BLaER1 (cell line): ENCODE measurements at regions not wholly inside any gene's neighbourhood (a gene's known extent, or its start where the extent isn't known, plus 50 kb on each side); places are given as distances from the start of the nearest gene placed in this dataset.
A peak's percentile ranks its signal among the peaks of the same experiment; 100 is the strongest.

Experiments used
- H3K27ac ChIP-seq: shearing (Covaris generic); formaldehyde crosslinking; 2 replicates; pipeline ENCODE4 v1.8.1; 2022
- H3K27me3 ChIP-seq: shearing (Covaris generic); formaldehyde crosslinking; 2 replicates; pipeline ENCODE4 v1.8.1; 2022
- H3K36me3 ChIP-seq: shearing (Covaris generic); formaldehyde crosslinking; 2 replicates; pipeline ENCODE4 v1.8.1; 2022
- H3K4me1 ChIP-seq: shearing (Covaris generic); formaldehyde crosslinking; 2 replicates; pipeline ENCODE4 v1.8.1; 2022
- H3K4me2 ChIP-seq: shearing (Covaris generic); formaldehyde crosslinking; 2 replicates; pipeline ENCODE4 v1.8.1; 2022
- H3K4me3 ChIP-seq: shearing (Covaris generic); formaldehyde crosslinking; 2 replicates; pipeline ENCODE4 v1.8.1; 2022
- H3K9ac ChIP-seq: shearing (Covaris generic); formaldehyde crosslinking; 2 replicates; pipeline ENCODE4 v1.8.1; 2022
- H3K9me3 ChIP-seq: shearing (Covaris generic); formaldehyde crosslinking; 2 replicates; pipeline ENCODE4 v1.8.1; 2022
- H4K20me1 ChIP-seq: shearing (Covaris generic); formaldehyde crosslinking; 2 replicates; pipeline ENCODE4 v1.8.1; 2022
- Cebpa-rat ChIP-seq: shearing (Covaris generic); IDR thresholded peaks from 2 replicates; pipeline ENCODE4 v1.8.1; 2022

DNA sequence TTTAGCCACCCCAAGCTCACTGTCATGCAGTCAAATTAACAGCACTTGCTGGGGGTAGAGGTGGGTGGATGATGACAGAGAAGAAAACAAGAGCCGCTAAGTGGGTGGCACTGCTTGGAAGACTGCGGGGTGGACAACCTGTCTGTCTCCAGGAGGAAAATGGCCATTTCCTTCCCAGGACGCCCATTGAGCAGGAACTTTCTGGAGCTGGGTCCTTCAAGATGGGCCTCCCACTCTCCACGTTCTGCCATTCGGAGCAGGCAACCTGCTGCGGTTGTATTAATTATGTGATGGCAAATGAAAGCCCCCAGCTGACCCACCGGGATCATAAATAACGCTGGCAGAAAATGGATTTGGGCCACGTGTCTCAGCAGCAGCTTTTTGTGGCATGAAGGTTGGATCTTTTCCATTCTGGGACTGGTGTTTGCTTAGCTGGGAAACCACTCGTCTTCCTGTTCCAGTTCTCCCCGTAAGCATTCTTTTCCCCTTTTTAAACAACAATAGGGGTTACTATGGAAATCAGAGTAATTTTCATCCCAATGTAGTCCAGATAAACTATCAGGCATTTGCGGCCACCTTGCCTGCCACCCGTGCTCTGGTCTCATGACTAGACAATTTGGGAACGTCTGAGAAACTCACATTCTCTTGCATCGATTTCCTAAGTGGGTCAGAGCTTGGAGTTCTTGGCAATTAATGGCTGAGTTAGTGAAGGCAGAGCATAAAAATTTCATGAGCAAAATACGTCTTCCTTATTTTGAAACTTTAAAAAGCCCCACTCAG lies 215.5 kb downstream of the ANKRD60 start:
- Histone ChIP-seq H3K9ac (no peak overlapping the region), H3K27ac (no peak overlapping the region), H3K27me3 (no peaks in the 10 kb centered on the region), H3K4me1 (peaks cover 31% of the 10 kb centered on the region), H3K4me3 (no peak overlapping the region), H4K20me1 (no peaks in the 10 kb centered on the region), H3K4me2 (no peak overlapping the region), H3K36me3 (no peaks in the 10 kb centered on the region), H3K9me3 (no peaks in the 10 kb centered on the region)
- no peak for TF ChIP-seq Cebpa-rat

GRCh38 chr20:58011947-58012610 lies 216.4 kb downstream of the ANKRD60 start:
- H3K9me3 ChIP-seq: no peaks in the 10 kb centered on the region
- H3K9ac ChIP-seq: no peak overlapping the region
- no peaks in the 10 kb centered on the region for H3K36me3 ChIP-seq
- no peak overlapping the region for H3K27ac ChIP-seq
- H3K27me3 ChIP-seq: no peaks in the 10 kb centered on the region
- peaks cover 25% of the 10 kb centered on the region for H3K4me1 ChIP-seq
- H4K20me1 ChIP-seq: no peaks in the 10 kb centered on the region
- TF ChIP-seq Cebpa-rat: no peak
- no peak overlapping the region for H3K4me2 ChIP-seq
- no peak overlapping the region for H3K4me3 ChIP-seq

- no peaks in the 10 kb centered on the region for H3K27me3 ChIP-seq
- H3K4me3 ChIP-seq: no peak overlapping the region
- H3K4me1 ChIP-seq: peaks cover 32% of the 10 kb centered on the region
- TF ChIP-seq Cebpa-rat: no peak
- no peaks in the 10 kb centered on the region for H3K36me3 ChIP-seq
- H4K20me1 ChIP-seq: no peaks in the 10 kb centered on the region
- H3K9me3 ChIP-seq: no peaks in the 10 kb centered on the region
- no peak overlapping the region for H3K9ac ChIP-seq
- H3K4me2 ChIP-seq: no peak overlapping the region
- H3K27ac ChIP-seq: no peak overlapping the region
These were observed 217.1 kb downstream of the ANKRD60 start for GRCh38 chr20:58011106-58011946.

DNA sequence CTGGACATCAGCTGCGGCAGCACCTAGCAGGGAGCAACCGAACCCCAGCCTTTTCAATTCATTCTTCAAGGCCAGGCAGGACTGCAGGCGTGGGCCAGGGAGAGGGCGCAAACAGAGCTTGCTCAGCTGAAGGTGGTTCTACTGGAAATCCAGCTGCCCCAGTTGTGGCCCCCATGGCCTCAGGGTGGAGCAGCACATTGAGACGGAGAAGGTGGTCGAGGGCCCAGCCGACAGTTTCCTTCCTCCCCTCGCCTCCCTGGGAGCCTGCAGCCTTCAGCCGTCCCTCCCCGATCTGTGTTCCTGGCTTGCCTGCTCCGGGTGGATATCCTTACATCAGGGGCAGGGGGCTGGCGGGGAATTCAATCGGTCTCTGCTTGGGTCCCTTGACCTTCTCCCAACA lies 217.8 kb downstream of the ANKRD60 start:
- TF ChIP-seq Cebpa-rat: no peak
- Histone ChIP-seq H3K4me3 (no peak overlapping the region), H3K9me3 (no peaks in the 10 kb centered on the region), H3K4me2 (no peak overlapping the region), H4K20me1 (no peaks in the 10 kb centered on the region), H3K36me3 (no peaks in the 10 kb centered on the region), H3K27me3 (no peaks in the 10 kb centered on the region), H3K9ac (no peak overlapping the region), H3K27ac (no peak overlapping the region), H3K4me1 (peaks cover 36% of the 10 kb centered on the region)

GRCh38 chr20:58010186-58010585 lies 218.3 kb downstream of the ANKRD60 start:
- Histone ChIP-seq H3K27ac (no peak overlapping the region), H3K27me3 (no peaks in the 10 kb centered on the region), H3K4me2 (no peak overlapping the region), H3K9me3 (no peaks in the 10 kb centered on the region), H3K4me1 (peaks cover 32% of the 10 kb centered on the region), H3K36me3 (no peaks in the 10 kb centered on the region), H4K20me1 (no peaks in the 10 kb centered on the region), H3K9ac (no peak overlapping the region), H3K4me3 (no peak overlapping the region)
- TF ChIP-seq Cebpa-rat: no peak

- no peak for TF ChIP-seq Cebpa-rat
- H3K4me3 ChIP-seq: no peak overlapping the region
- H3K27me3 ChIP-seq: no peaks in the 10 kb centered on the region
- no peak overlapping the region for H3K4me2 ChIP-seq
- no peaks in the 10 kb centered on the region for H3K9me3 ChIP-seq
- no peak overlapping the region for H3K9ac ChIP-seq
- H3K27ac ChIP-seq: no peak overlapping the region
- peaks cover 19% of the 10 kb centered on the region for H3K4me1 ChIP-seq
- H3K36me3 ChIP-seq: no peaks in the 10 kb centered on the region
- no peaks in the 10 kb centered on the region for H4K20me1 ChIP-seq
These were observed 219.6 kb downstream of the ANKRD60 start for GRCh38 chr20:58008866-58009265.

GRCh38 chr20:58008413-58008812 lies 220.0 kb downstream of the ANKRD60 start:
- Histone ChIP-seq H4K20me1 (no peaks in the 10 kb centered on the region), H3K27ac (no peak overlapping the region)
- TF ChIP-seq Cebpa-rat: no peak

DNA sequence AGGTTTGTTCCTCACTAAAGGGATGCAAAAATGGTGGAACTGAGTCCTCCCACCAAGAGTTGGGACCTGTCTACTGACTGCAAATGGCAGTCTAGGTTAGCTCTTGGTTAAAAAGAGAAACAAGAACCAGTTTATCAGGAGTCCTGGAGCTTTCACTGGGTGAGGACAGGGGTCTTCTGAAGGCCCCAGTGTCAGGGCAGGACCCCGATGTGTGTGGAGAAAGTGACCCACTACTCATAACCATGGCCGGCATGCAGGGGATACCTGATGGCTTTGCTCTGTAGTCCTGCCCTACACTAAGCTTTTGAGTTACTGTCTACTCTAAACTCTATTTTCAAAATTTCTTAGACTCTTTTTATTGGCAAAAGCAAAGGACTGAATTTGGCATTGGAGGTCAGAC lies 220.5 kb downstream of the ANKRD60 start:
- Histone ChIP-seq H3K4me3 (no peak overlapping the region), H3K36me3 (no peaks in the 10 kb centered on the region), H3K27ac (no peak overlapping the region), H3K9ac (no peak overlapping the region), H3K4me1 (peaks cover 18% of the 10 kb centered on the region), H3K9me3 (no peaks in the 10 kb centered on the region), H4K20me1 (no peaks in the 10 kb centered on the region), H3K4me2 (no peak overlapping the region), H3K27me3 (no peaks in the 10 kb centered on the region)
- no peak for TF ChIP-seq Cebpa-rat

More at GRCh38 chr20:58008413-58008812, 220.0 kb downstream of the ANKRD60 start:
- Histone ChIP-seq H3K36me3 (no peaks in the 10 kb centered on the region), H3K27me3 (no peaks in the 10 kb centered on the region), H3K4me1 (peaks cover 18% of the 10 kb centered on the region), H3K9ac (no peak overlapping the region), H3K9me3 (no peaks in the 10 kb centered on the region), H3K4me3 (no peak overlapping the region), H3K4me2 (no peak overlapping the region)

DNA sequence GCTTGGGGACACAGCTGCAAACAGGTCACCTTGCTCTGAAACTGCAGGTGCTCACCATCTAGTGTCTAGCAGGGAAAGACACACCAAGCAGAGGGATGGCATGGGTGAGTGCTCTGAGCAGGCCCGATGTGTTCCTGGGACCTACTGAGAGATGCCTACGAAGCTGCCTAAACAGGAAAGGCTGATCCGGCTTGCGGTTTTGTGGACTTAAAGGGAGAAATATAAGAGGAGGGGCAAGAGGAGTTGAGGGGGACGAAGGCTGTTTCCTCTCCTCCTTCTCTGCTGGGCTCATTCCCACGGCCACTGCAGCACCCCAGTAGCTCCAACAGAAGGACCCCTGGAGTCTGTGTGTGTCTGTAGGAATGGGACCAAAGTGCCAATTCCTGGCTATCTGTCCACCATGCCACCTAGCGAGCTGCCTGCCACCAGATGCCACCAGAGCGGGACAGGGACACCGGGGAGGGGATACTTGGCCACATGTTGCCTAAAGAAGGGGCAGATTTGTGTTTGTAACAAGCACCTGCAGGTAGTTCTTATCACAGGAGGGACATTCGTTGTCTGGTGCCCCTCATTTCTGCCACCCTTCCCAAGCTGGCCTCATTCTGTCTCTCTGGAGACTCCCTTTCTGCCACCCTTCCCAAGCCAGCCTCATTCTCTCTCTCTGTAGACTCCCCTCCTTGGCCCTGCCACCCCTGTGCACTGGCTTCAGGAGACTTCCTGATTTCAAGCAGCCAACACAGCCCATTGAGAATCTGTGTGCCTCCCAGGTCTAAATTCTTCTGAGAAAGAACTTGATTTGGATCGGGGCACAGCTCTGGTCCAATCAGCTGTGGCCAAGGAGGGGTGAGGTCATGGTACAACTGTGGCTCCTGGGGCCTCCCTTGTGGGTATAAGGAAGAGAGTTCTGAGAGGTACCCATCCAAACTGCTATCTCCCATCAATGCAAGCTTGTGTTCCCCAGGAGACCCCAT lies 221.8 kb downstream of the ANKRD60 start:
- Histone ChIP-seq H3K4me2 (peak overlapping the region; percentile 56), H3K27ac (no peak overlapping the region), H3K36me3 (no peaks in the 10 kb centered on the region), H3K4me3 (no peak overlapping the region), H4K20me1 (no peaks in the 10 kb centered on the region), H3K4me1 (peaks cover 18% of the 10 kb centered on the region), H3K27me3 (no peaks in the 10 kb centered on the region), H3K9ac (no peak overlapping the region), H3K9me3 (no peaks in the 10 kb centered on the region)
- no peak for TF ChIP-seq Cebpa-rat
